ENCODE measurements at regions not wholly inside any gene's neighbourhood (a gene's known extent, or its start where the extent isn't known, plus 50 kb on each side); places are given as distances from the start of the nearest gene placed in this dataset.
"Not testable (repeated sequence)": the region's sequence is repeated elsewhere in the genome, so short reads cannot be mapped to it uniquely, and the experiment has no call there.

DNA sequence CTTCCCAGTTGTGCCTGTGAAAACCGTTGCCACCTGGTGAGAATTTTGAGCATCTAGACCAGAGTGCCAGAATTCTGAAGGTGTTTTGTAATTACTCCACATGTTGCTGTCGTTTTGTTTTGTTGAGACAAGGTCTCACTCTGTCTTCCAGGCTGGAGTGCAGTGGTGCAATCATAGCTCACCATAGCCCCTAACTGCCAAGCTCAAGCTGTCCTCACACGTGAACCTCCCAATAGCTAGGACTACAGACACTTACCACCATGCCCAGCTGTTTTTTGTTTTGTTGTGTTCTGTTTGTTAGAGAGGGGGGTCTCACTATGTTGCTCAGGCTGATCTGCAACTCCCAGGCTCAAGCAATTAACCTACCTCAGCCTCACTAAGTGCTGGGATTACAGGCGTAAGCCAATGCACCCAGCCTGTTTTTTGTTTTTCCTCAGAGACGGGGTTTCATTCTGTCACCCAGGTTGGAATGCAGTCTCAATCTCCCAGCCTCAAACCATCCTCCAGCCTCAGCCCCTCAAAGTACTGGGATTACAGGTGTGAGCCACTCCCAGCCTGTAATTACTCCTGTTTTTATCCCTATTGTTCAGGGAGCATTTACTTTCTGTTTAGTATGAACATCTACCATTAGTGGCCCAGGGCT, 121.1 kb upstream of the DMRT1 start:
- DNase-seq: no peak

DNA sequence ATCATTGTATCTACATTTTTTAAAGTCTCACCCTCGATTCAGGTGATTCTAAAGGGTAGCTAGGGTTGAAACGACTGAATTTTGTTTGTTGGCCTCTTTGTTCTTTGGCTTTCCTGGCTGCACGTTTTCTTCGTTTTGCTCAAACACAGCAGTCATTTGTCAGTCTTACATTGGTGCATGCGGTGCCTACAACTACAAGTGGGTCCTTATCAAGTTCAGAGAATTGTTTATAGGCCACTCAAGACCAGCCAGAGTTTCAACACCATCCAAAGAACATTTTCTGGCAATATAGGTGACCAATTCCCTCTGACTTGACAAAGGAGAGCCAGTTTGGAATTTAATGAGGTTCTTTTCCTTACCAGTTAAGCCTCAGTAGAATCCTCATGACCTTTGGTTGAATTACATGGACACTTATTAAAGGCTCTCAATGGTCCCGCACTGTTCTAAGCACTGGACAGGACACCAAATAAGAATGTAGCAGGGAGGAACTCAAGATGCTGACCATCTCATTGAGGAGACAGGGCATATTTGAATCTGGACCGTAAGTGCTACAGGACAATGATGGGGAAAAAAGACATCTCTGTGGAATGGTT, 119.0 kb upstream of the DMRT1 start:
- no peak for DNase-seq

DNA sequence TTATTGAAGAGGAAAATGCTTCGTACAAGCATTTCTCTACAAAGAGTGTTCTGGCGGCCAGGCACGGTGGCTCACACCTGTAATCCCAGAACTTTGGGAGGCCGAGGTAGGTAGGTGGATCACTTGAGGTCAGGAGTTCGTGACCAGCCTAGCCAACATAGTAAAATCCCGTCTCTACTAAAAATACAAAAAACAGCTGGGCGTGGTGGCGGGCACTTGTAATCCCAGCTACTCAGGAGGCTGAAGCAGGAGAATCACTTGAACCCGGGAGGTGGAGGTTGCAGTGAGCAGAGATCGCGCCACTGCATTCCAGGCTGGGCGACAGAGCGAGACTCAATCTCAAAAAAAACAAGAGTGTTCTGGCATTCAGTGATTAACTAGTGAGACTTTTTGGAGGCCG, 117.0 kb upstream of the DMRT1 start:
- DNase-seq: not testable (repeated sequence)

DNA sequence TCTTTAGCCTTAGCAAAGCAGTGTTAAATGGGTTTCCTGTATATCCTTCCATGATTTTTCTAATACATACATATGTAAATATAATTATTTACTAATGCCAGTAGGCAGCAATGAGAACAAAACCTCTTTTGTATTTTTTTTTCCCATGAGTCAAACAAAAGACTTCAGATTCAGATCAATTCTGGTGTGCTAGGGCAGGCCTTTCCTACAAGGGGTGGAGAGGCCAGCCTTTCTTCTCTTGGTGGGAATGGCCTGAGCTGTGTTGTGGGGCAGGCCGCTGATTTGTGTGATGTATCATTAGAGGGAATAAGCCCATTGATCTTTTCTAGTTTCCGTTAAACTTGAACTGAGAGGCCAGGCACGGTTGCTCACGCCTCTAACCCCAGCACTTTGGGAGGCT, 115.5 kb upstream of the DMRT1 start:
- no peak for DNase-seq

DNA sequence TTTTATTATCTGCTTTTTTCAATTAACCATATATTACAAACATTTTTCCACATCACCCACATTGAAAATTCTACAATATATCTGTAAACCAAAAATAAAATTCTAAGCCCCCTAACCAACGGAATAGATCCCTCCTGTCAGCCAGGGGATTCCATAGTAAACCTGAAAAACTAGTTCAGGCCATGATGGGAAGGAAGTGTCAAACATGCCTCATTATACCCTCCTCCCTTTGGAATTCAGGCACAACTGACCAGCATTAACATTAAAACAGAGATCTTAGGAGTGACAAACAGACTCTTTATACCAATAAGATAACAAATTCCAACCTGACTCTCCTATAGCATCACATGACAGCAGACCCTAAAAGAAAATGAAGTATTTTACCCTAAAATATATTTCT, 113.7 kb upstream of the DMRT1 start:
- no peak for DNase-seq

DNA sequence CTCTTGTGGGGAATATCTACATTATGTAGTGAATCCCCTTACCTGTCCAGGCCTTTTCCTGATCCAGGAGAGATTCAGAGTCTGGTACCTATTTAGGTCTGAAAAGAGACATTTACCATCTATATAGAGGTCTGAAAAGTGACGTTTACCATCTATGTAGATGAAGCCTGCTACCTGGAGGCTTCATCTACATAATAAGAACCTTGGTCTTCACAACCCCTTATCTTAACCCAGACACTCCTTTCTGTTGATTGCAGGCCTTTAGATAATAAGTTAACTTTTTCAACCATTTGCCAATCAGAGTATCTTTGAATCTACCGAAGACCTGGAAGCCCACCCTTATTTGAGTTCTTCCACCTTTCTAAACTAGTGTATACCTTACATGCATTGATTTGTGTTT, 113.0 kb upstream of the DMRT1 start:
- DNase-seq: no peak

DNA sequence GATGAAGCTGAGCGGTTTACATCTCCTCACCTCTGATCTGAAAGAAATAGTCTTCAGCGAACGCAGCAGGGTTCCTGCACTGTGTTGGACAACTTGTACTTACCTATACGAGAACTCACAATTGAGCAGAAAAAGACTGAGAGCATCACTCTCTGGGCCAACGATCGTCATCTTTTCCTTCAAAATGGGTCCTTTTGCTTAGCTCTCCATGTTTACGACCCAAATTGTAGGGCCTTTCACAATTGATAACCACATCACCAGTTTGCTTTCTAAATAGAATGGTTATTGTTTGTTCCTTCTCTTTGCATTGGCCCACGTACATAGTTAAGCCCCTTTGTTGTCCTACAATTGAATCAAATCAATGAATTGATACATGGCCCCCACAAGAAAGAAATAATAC, 110.0 kb upstream of the DMRT1 start:
- no peak for DNase-seq

DNA sequence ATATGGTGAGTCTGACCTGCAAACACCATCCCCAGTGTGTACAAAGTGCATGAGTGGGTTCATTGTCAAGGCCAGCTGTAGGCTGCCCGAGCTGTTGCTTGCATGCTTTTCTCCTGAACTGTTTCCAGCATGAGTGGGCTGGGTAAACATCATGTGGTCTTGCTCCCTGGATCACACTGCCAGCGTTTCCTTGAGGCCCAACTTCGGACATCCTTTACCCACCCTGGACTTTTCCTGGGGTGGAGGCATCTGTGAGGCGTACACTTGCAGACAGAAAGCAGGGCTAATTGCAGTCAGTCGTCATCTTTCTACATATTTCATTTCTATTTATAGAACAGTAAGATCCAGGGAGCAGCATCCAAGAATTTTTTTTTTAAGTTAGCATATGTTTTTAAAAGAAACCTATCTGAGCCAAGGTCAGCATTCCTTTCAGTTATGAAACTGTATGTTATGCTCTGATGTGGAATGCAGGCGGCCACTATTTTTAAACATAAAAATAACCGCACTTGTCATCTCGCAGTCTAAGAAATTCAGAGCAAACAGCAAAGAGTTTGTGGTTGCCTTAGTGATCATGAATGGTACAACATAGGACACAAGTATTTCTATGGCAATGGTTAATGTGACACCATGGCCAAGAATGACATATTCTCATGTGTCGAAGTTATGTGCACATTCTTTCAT, 106.5 kb upstream of the DMRT1 start:
- DNase-seq: no peak

DNA sequence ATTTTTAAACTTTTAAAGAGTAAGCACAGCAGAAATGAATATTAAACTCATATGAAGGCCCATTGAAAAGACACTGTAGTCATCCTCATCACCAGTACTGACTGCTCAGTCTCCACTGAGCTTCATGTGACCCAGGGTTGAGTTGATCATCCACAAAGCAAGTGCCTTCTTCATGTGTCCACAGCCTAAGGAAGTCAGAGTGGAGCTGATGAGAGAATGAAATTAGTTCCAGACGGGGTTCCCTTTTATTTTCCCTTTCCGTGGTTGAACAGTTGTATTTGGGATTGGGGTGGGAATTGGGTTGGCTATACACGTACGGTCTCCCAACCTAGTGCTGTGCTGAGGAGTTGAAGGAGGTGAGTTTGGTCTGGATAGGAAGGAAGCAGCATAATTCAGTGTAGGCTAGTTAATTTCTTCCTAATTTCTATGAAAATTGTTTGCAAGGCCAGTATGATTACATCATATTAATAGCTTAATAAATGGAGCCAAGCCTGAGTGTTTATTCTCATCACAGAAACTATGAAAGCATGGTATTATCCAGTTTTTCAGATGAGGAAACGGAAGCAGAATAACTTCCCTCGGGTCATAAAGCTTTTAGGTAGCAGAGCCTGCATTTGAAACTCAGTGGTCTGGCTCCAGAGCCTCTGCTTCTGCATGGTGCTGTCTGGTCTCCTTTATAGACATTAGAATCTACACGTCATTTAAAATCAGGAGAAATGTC, 103.9 kb upstream of the DMRT1 start:
- no peak for DNase-seq

DNA sequence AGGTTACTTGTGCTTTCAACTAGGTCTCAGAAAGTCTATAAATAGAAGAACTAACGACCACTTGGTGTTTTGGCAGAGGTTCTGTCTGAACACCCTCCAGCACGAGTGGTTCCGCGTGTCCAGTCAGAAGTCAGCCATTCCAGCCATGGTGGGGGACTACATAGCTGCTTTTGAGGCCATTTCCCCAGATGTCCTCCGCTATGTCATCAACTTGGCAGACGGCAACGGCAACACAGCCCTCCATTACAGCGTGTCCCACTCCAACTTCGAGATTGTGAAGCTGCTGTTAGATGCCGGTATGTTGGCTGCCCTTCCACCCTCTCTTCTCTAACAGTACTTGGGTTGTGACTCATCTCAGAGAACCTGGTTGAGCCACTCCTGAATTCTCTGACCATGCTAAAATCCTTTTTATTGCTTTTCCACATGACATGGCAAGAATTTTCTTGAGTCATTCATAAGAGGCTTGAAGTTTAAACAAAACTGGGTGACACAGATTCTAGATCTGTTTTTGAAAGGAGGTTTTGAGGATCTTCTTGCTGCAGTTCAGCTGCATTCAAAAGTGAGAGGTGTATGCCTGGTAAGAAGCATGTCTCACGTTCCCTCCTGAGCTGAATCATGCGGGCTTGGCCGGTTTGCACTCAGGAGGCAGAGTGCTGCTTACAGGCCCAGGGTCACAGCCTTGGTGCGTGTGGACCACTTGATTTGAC, 103.1 kb upstream of the DMRT1 start:
- no peak for DNase-seq

DNA sequence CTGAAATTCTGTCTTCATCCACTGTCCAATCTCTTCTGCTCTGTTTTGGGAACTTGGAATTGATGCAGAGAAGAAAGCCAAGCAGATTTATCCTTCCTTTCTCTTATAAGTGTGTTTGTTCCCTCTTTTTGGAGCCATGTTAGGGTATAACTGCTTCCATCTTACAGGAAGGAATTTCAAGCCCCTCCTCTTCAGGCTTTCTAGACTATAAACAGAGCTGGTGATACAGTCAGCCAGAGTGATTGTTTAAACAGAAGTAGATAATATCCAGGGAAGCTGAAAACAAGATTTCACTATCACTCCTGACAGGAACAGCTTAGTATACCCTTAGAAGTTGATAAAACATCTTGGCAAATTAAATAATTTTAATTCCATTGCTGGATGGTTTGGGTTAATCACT, 102.1 kb upstream of the DMRT1 start:
- DNase-seq: no peak

DNA sequence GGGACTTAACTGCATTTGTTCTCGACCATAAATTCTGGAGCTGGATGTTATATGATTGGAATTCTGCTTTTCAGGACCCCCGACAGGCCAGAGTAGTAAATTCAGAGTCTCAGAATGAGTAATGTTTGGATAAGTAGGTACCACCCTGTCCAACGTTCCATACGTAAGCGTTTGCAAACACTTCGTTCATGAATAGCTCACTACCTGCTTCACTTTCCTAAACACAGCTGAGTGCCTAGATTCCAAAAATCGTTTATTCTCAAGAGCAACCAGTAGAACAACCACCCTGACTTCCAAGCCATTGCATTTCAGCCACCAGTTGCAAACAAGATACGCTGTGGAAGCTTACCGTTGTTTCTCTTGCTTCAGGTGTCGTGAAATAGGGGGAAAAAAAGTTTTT, 101.3 kb upstream of the DMRT1 start:
- DNase-seq: no peak

DNA sequence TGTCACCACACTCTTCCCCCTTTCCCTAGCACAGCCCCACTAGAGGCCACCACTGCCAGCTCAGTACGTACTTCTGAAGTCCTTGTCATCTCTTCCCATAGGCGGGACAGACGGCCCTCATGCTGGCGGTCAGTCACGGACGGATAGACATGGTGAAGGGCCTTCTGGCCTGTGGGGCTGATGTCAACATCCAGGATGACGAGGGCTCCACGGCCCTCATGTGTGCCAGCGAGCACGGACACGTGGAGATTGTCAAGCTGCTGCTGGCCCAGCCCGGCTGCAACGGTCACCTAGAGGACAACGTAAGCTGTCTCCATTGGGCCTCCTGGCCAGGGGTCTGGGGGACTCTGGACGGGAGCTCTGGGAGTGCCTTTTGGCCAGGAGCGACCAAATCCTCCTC, 99.4 kb upstream of the DMRT1 start:
- no peak for DNase-seq

DNA sequence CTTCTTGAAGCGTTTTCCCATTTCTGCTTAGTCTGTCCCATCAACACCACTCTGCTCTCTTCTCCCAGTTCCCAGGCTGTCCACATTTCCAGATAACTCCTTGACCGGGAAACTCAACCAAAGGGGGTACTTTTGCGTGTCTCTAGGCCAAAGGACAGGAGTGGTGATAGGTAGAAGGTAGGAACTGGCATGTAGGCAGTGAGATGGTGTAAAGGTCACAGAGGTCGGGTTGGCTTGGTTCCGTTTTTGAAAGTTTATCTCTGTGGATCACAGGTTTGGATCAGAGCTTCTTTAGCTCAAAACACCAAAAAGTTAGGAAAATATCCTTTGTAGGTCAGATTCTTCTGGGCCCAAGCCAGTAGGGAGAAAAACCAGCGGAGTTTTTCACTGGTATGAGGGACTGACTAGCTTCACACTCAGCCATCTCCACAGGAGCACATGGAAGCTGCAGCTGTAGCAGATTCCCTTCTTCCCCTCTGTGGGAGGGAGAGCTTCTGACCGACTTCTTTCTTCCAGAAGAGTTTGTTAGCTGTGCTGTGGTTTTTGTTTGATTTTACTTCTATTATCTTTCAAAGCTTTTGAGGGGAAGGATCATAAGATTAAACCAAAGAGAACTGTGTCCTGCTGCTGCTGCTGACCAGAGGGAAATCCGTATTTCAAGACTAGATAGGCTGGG, 98.4 kb upstream of the DMRT1 start:
- no peak for DNase-seq

DNA sequence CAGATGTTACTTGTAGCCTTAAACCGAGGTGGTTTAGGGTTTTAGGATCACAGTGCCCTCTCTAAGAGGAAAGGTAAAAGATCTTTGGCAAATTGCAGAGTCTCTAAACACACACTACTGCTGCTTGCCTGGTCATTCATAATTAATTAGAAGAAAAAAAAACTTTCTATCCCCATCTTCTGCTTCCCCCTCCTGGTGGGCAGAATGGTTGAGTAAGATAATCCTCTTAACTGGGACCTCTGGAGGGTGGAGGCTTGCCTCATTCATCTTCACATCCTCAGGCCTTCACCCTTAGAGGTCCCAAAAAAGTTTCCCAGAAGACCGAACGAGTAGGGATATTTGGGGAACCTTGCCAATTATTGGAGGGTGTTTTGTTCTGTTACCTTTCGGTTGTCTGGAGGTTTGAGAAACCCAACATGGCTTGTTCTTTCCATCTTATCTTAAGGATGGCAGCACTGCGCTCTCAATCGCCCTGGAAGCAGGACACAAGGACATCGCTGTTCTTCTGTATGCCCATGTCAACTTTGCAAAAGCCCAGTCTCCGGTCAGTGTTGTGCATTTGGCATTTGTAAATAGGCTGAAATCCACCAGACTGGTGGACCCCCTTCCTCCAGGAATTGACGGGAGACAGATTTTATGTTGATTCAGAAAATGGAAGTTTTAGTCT, 97.3 kb upstream of the DMRT1 start:
- DNase-seq: no peak

DNA sequence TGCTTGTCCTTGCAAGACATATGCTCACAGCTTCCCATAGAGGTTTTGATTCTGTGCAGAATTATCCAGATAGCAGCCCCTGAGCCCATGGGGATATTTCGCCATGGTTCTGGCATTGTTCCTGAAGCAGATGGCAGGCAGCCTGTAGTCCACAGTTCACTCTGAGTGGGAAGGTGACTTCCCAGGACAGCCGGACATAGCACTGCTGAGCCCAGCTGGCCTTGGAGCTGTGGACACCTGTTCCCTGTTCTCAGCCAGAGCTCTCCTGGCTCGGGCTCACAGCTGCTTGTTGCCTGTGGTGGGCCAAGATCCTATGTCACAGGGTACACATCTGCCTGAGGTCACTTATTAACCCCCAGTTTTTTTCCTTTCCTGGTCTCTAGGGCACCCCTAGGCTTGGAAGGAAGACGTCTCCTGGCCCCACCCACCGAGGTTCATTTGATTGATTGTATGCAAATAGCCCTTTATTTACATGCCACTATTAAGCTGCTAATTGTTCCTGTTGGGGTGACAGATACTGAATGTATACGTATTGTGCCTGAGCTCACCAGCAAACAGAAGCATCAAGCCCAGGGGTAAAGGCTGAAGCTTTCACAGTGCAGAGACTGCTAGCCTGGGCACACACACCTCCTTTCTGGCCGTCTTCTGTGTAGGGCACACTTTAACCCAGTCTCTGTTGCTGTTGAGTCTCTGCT, 96.6 kb upstream of the DMRT1 start:
- no peak for DNase-seq

DNA sequence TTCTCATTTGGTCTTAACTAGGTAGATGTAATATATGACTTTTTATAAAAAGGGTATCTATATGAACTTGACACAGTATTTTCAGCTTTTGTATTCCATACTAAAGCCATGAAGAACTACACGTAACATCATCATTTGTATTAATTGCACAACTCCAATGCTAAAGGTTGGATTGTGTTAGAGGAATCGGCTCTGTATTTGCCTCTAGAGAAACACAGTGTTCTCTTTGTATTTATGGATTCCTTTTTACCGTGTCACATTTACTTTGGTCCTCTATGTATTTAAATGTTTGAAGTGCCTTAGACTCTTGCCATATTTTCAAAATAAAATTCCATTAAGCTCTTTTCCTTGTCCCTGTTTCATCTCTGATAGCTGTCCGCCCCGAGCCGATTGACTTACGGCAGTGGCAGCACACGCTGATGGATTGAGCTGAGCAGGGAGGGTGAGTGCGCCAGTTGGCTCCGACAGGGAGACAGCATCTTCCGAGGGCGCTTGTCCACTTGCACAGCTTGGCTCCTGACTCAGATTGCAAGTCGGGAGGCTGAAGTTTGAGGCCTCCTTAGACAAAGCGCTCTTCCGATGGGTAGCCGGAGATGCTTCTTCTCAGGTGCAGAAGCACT, 95.6 kb upstream of the DMRT1 start:
- no peak for DNase-seq

DNA sequence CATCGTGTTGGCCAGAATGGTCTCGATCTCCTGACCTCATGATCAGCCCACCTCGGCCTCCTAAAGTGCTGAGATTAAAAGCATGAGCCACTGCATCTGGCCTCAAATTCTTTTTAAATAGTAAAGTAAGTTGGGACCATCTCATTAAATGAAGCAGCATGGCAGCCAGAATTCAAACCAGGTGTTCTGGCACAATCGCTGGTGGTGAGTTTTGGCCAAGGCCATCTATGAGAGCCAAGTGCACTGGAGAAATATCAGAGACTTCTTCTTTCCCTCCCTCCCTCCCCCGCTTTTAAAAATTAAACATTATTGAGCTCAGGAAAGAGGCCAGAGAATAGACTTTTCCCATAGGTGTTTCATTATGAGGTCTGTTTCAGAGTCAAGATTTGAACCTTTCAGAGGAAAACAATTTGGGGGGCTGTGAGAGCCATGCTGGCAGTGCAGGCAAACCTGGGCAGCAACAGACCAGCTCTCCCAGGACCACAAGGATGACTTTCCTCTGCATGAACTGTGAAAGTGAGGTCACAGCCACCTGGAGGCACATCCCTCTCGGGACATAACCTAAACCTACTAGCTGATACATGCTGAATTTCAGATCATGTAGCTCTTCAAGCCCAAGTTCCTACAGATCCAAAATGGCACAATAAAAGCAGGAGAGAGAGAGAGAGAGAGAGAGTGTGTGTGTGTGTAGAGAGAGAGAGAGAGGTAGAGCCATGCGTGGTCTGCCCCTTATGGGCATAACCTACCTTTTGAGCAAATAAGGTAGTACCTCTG, 94.6 kb upstream of the DMRT1 start:
- no peak for DNase-seq

DNA sequence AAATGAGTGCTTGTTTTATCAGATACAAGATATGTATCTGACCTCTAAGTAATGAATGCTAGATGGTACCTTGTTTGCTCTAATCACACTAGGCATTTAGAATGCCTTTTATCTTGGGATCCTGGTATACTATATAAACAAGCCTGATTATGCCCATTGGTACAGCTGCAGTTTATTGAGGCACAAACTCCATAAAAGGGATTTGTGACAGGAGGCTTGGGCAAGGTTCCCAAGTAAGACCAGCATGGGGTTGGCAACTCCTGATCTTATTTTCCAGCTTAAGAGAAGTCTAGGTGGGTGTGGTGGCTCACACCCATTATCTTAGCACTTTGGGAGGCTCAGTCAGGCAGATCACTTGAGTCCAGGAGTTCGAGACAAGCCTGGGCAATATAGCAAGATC, 93.9 kb upstream of the DMRT1 start:
- DNase-seq: no peak

DNA sequence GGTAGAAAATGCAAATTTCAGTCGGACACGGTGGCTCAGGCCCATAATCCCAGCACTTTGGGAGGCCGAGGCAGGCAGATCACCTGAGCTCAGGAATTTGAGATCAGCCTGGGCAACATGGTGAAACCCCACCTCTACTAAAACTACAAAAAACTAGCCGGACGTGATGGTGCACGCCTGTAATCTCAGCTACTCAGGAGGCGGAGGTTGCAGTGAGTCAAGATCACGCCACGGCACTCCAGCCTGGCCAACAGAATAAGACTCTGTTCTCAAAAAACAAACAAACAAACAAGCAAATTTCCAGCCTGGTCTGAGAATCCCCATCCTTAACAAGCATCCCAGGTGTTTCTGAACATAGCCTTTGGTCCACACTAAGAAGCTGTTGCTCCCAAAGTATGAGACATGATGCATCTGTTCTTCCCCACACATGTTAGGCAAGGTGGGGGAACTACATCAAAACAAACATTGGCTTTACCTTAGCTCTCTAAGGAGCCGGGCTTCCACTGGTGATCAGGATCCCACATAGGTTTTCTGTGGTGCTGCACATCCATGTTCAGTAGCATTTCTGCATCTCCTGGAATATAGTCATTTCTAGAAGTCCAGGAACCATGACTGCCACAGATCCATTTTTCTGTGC, 92.5 kb upstream of the DMRT1 start:
- DNase-seq: no peak

All from activated CD4-positive, alpha-beta T cell treated with anti-CD3 and anti-CD28 coated beads, Interleukin-10, Interleukin-2, amounts not matched to agents 100 ng/mL and 50 ng/mL, durations not matched to agents 16 hours and 8 hours (primary cell).